ENCODE measurements at regions not wholly inside any gene's neighbourhood (a gene's known extent, or its start where the extent isn't known, plus 50 kb on each side); places are given as distances from the start of the nearest gene placed in this dataset.
"Not testable (repeated sequence)": the region's sequence is repeated elsewhere in the genome, so short reads cannot be mapped to it uniquely, and the experiment has no call there.

GRCh38 chr21:9010936-9011890, 1510.2 kb upstream of the TPTE start:
- TF ChIP-seq CTCF (IDR thresholded peaks at IDR 0.05 in 2 of 3, conservative IDR thresholded peaks at IDR 0.05 in 1 of 3; ENCODE audit: control insufficient read depth in 2 of 3, extremely low read depth in 1 of 3, insufficient read depth in 1 of 3, low read depth in 3 of 3, low read length in 3 of 3); NR2C2 (IDR thresholded peaks at IDR 0.05; ENCODE audit: borderline replicate concordance, control insufficient read depth, insufficient read length, low read depth); SMAD5 (IDR thresholded peaks at IDR 0.05; ENCODE audit: low read depth); EP300 (IDR thresholded peaks at IDR 0.05; ENCODE audit: borderline replicate concordance in 1 of 2, control insufficient read depth in 1 of 2, low read depth in 2 of 2, low read length in 2 of 2); NBN (IDR thresholded peaks at IDR 0.05): not testable (repeated sequence)
